ENCODE measurements at regions not wholly inside any gene's neighbourhood (a gene's known extent, or its start where the extent isn't known, plus 50 kb on each side); places are given as distances from the start of the nearest gene placed in this dataset.

GRCh38 chr4:4599481-4600275 is 57.8 kb upstream of the STX18 start:
- DNase-seq (ENCODE audit: low spot score): no peak

GRCh38 chr4:4598851-4599411 is 57.1 kb upstream of the STX18 start:
- no peak for DNase-seq (ENCODE audit: low spot score)

- DNase-seq (ENCODE audit: low spot score): no peak
These were observed 54.9 kb upstream of the STX18 start for GRCh38 chr4:4596720-4597119.

- DNase-seq (ENCODE audit: low spot score): no peak
These were observed 53.4 kb upstream of the STX18 start for GRCh38 chr4:4595252-4595651.

GRCh38 chr4:4594285-4594920 is 52.6 kb upstream of the STX18 start:
- no peak for DNase-seq (ENCODE audit: low spot score)

- DNase-seq (ENCODE audit: low spot score): no peak
These were observed 51.9 kb upstream of the STX18 start for GRCh38 chr4:4593596-4594284.

GRCh38 chr4:4592414-4592813 is 50.6 kb upstream of the STX18 start:
- no peak for DNase-seq (ENCODE audit: low spot score)
